IPS-NIHi7 (cell line): ENCODE measurements at regions not wholly inside any gene's neighbourhood (a gene's known extent, or its start where the extent isn't known, plus 50 kb on each side); places are given as distances from the start of the nearest gene placed in this dataset.
"Not testable (repeated sequence)": the region's sequence is repeated elsewhere in the genome, so short reads cannot be mapped to it uniquely, and the experiment has no call there.

Experiments
- DNase-seq: peaks from one replicate; pipeline ENCODE4 v3.0.0; 2012; ENCODE audit warnings: mixed read lengths; ENCODE audit errors: extremely low spot score

DNA sequence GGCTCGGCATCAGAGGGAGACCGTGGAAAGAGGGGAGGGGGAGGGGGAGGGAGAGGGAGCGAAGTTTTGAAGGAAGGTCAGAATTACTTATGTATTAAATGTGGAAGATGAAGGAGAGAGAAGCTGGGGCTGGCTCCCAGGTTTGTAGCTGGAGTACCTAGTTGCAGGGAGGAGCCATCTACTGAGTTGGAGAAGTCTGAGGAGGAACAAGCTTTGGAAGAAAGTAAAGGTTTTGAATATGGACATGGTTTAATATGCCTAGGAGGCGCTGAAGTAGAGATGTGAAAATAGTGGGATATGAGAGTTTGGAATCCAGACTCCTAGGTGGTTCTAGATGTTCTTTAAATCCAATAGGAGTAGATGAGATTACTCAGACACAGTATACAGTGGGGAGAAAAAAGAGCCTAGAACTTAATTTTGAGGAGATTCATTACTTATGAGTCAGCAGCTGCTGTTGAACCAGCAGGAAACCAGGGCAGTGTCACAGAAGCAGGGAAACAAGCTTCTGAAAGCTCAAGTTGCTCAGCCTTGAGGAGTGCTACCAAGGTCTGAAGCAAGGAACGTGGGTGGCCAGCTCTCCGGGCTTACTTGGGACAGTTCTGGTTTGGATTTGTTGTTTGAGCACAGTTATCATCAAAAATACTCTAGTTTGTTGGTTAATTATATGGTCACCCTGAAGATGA lies 149.3 kb downstream of the UTRN start:
- peak; percentile 17 for DNase-seq

DNA sequence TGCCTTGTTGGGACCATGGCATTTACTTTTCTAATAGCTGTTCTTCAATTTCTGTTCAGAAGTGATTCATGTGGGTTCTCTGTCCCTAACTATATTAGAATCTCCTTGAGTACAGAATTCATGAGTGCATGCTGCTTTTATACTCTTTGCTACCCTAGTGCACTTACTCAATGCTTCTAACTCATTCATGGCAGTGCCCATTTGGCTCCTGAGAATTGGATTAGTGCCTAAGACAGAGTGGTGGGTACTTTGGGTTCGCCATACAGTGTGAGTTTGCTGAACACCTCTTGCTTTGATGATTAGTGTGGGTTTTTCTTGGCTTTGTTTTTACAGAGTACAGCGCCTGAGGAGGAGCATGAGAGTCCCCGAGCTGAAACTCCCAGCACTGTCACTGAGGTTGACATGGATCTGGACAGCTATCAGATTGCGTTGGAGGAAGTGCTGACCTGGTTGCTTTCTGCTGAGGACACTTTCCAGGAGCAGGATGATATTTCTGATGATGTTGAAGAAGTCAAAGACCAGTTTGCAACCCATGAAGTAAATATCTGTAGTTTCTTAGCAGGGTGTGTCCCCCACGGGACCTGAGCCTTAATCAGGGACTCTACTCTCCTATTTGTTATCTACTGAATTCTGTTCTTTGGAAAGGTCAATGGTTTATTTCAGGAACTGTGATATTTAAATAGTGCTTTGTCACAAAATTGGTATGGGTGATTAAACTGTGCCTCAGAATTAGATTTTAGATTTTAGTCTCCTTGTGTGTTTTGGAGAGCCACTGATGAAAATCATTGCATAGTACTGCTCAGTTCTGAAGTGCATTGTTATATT lies 150.7 kb downstream of the UTRN start:
- DNase-seq: no peak

DNA sequence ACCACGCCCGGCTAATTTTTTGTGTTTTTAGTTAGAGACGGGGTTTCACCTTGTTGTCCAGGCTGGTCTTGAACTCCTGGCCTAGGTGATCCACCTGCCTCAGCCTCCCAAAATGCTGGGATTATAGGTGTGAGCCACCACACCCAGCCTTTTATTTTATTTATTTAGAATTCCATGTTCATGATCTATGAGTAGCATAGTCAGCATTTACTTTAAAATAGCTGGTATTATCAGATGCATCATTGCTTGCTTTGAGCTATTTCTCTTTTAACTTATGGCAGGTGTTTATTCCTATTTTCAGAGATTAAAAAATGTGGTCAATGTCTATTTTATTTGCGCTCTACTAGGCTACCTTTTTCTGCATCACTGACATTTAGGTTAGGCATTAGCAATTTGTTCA lies 152.0 kb downstream of the UTRN start:
- DNase-seq: no peak

DNA sequence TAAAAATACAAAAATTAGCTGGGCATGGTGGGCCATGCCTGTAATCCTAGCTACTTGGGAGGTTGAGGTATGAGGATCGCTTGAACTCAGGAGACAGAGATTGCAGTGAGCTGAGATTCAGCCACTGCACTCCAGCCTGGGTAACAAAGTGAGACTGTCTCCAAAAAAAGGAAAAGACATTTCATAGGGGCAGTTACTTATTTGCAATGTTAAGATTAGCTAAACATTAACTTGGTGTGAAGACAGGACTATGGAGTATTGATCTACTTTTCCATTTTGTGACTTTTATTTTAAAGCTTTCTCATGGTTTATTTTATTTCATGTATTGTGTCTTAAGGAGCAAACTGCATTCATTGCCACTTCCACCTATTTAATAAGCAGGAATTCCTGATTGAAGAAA lies 153.0 kb downstream of the UTRN start:
- DNase-seq: no peak

DNA sequence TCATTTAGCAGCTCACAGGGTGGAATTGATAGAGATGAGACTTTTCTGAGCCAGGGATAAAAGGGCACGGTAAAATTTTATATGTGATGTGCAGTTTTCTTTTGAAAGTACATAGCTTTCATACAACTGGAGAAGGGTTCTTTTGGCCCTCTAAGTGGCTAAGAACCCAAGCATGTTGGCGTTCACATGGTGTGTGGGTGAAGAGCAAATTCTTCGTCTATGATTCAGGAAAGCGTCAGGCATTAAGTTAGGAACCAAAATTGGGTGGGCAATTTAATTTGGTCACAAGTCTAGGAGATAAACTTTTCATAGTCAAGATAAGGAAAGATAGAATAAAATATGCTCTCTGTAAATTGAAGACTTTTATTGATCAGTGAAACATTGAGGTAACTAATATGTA lies 153.9 kb downstream of the UTRN start:
- DNase-seq: no peak

- not testable (repeated sequence) for DNase-seq
These were observed 156.7 kb downstream of the UTRN start for GRCh38 chr6:144441801-144442200.

- no peak for DNase-seq
These were observed 158.0 kb downstream of the UTRN start for GRCh38 chr6:144443157-144443556.

DNA sequence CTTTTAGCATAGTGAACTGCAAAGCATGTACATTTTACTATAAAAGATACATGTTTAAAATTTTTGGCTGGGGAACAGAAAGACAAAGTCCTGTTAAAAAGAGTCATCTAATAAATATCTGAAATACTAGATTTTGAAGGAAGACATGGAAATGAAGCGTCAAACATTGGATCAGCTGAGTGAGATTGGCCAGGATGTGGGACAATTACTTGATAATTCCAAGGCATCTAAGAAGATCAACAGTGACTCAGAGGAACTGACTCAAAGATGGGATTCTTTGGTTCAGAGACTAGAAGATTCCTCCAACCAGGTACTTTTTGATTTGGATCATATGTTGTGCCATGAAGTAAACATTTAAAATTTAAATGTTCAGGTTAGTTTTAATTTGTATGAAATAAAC lies 162.3 kb downstream of the UTRN start:
- DNase-seq: no peak

DNA sequence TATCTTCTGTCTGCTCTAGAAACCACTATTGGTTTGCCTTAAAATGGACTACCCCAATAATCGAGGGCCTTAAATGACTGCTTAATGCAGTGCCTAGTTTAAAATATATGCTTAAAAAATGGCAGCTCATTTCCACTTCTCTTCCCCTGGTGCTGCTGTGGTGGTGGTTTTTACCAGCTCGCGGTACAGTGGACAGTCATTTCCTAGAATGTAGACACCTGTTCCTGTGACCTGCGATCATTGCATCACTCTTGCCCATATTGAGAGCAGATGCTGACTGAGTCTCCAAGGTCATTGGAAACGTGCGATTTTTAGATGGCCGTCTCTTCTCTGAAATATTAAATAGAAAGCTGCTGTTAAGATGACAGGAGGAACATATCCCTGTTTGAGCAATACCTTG lies 164.1 kb downstream of the UTRN start:
- DNase-seq: no peak

DNA sequence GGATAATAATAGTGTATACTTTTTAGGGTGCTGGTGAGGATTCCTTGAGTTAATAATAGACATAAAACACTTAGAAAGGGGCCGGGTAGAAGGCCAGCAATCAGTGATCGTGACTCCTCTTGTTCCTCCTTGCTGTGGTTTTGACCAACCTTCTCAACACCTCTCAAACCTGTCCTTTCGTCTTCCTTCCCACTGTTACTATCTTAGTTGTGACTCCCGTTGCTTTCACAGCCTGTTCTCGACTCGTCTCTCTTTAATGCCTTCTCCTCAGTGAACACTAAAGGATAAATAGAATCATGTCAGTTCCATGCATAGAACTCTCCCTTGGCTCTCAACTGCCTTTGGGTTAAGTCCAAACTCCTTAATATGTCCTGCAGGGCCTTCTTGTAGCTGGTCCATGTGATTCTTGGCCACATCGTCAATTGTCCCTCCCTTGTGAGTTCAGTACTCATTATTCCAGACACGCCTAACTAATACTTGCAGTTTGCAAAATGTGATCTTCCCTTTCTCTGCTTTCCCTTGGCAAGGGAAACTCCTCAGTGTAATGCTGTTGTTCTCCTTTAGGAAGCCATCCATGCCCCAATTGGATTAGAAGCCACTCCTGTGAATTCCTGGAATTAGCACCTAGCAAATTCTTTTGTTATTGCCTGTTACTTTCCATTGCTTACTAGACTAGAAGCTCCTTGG lies 164.9 kb downstream of the UTRN start:
- DNase-seq: no peak

DNA sequence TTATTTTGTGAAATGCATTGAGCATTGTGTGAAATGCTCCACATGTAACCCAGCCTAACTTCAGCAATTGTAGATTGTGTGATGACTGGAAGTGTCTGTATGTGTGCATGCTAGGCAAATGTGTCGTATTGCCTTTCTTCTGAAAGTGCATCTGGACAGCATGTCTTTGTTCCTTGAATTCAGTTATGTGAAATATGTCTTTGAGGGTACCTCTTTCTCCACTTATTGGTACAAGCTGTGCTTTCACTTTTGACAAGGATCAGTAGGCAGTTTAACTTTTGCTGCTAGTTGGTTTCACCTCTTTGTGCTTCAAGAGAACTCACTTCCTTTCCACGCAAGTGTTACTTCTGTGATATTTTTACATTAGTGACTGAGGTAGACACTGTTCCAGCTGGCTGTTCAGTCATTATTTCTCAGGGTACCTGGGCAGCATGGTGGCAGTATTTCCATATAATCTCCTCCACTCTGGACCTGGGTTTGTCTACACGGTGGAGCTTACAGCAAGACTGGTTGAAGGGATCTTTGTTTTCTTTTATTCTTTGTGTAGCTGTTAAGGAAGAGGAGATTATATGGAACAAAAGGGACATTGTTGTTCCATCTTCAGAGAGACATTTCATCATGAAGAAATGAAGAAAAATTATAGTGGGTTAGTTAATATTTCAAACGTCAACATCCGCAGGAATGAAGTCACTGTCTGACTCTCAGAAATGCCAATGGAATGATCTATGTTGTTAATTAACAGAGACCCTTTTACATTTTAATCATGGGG lies 175.4 kb downstream of the UTRN start:
- DNase-seq: no peak

- DNase-seq: no peak
These were observed 176.9 kb downstream of the UTRN start for GRCh38 chr6:144462058-144462457.

DNA sequence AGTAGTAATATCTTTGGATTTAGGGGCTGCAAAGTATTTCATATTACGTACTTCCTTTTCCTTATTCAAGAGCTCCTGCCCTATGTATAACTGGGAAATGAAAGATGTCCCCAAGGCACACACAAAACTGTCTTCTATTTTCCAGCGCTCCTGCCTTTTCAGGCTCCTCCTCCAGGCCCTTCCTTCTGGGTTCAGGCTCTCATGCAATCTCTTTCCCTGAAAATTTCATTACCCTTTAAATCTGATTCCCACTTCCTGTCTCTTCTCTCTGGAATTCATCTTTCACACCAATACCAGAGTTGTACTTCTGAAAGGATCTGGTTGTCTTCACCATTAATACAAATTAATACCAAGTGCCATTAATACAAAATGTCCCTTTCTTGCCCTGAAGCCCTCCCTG lies 181.6 kb downstream of the UTRN start:
- DNase-seq: no peak

- peak; percentile 17 for DNase-seq
These were observed 182.1 kb downstream of the UTRN start for GRCh38 chr6:144467172-144467762.

DNA sequence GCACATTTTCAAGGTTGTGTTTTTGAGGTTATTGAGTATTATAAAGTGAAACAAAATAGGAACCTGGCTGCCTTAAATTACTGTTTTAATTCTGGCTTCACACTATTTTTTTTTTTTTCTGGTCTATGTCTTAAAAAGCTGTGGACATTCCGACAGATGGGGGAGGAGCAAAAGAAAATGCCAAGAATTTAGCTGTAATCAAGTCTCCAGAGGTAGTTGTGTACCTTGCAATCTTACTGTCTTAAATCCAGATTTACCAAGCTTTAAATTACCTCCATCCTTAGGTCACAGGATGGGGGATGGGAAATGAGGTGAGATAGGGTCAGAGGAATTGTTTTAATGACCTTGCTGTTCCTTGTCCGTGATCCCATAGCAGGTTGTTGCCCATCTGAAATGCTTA lies 182.8 kb downstream of the UTRN start:
- no peak for DNase-seq

GRCh38 chr6:144468709-144469108 lies 183.6 kb downstream of the UTRN start:
- no peak for DNase-seq

GRCh38 chr6:144469144-144469575 lies 184.0 kb downstream of the UTRN start:
- DNase-seq: no peak

DNA sequence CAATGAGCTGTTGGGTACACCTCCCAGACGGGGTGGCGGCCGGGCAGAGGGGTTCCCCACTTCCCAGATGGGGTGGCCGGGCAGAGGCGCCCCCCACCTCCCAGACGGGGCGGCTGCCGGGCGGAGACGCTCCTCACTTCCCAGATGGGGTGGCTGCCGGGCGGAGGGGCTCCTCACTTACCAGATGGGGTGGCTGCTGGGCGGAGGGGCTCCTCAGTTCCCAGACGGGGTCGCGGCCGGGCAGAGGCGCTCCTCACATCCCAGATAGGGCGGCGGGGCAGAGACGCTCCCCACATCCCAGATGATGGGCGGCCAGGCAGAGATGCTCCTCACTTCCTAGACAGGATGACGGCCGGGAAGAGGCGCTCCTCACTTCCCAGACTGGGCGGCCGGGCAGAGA lies 185.1 kb downstream of the UTRN start:
- DNase-seq: not testable (repeated sequence)

- DNase-seq: no peak
These were observed 186.9 kb downstream of the UTRN start for GRCh38 chr6:144471986-144472385.

DNA sequence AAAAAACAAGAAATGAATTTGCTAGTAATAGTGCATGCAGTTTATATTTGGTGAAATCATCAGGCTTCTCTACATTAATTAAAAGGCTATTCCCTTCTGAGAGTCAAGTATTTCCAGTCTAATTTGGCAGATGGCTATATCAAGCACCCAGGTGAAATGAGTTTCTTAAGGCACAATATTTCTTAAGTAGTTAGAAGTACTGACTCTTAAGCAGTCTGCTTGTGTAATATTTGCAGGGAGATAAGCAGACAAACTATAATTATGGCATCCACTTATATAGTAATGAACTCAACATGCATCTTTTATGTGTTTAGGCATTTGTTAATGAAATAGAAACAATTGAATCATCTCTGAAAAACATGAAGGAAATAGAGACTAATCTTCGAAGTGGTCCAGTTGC lies 189.2 kb downstream of the UTRN start:
- DNase-seq: no peak

DNA sequence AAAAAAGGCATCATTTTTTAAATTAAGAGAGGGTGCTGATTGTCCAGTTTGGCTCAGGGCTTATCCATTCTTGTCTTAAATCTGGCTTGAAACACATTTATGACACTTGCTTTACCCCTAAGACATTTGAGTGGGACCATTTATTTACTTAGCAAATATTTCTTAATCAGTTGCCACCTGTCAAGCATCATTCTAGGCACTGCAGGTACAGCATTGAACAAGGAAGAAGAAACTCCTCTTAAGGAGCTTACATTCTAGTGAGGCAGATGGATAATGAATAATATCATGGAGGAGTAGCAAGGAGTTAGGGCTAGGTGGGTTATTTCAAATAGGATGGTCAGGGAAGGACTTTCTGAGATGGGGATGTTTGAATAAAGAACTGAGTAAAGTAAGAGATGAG lies 189.8 kb downstream of the UTRN start:
- DNase-seq: no peak

DNA sequence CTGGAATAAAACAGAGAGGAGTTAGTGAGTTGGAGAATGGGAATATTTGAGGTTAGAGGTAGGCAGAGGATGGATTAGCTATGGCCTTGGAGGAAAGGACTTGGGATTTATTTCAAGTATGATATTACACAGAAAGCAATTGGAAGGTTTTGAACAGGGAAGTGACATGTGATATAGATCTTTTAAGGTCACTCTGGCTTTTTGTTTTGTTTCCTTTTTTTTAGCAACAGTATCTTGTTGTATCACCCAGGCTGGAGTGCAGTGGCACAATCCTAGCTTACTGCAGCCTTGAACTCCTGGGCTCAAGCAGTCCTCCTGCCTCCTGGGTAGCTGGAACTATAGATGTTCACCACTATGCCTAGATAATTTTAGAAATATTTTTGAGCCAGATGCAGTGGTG lies 190.3 kb downstream of the UTRN start:
- DNase-seq: no peak
